ENCODE measurements at regions not wholly inside any gene's neighbourhood (a gene's known extent, or its start where the extent isn't known, plus 50 kb on each side); places are given as distances from the start of the nearest gene placed in this dataset.

GRCh38 chr10:69734797-69735468 lies 66.8 kb upstream of the COL13A1 start (continued):
- TF ChIP-seq ZMIZ1 (IDR thresholded peaks at IDR 0.05; ENCODE audit: low read depth in 2 of 2, low read length in 2 of 2) = 0 out of 4 replicates have a peak, but pooled peaks of 1 of the 2 experiments have one; percentile 29
- peak; percentile 48; the same call in 1 of the 2 replicates for TF ChIP-seq MTA1 (IDR thresholded peaks at IDR 0.05; ENCODE audit: borderline replicate concordance)
- peak; percentile 84; the same call in 1 of the 2 replicates for TF ChIP-seq CTBP1 (IDR thresholded peaks at IDR 0.05; ENCODE audit: borderline replicate concordance)
- no peak for TF ChIP-seq TFE3 (CRISPR knock-in tag; IDR thresholded peaks at IDR 0.05)
- TF ChIP-seq RBFOX2 (IDR thresholded peaks at IDR 0.05; ENCODE audit: low read depth, low read length) = peak; percentile 27; the same call in 1 of the 2 replicates
- 0 out of 2 replicates have a peak, but pooled peaks have one; percentile 10 for TF ChIP-seq RREB1 (CRISPR knock-in tag; IDR thresholded peaks at IDR 0.05)
- TF ChIP-seq E2F8 (IDR thresholded peaks at IDR 0.05; ENCODE audit: low read depth, partially characterized antibody) = no peak
- TF ChIP-seq NELFE (IDR thresholded peaks at IDR 0.05; ENCODE audit: insufficient read depth, insufficient read length) = no peak
- no peak for TF ChIP-seq BMI1 (IDR thresholded peaks at IDR 0.05; ENCODE audit: low read length)
- TF ChIP-seq MTA3 (IDR thresholded peaks at IDR 0.05; ENCODE audit: borderline replicate concordance) = 0 out of 2 replicates have a peak, but pooled peaks have one; percentile 6
- TF ChIP-seq TBP (optimal IDR thresholded peaks at IDR 0.05; ENCODE audit: low read depth, low read length) = no peak

All from K562 (cell line).